SK-N-SH (cell line): ENCODE measurements at regions not wholly inside any gene's neighbourhood (a gene's known extent, or its start where the extent isn't known, plus 50 kb on each side); places are given as distances from the start of the nearest gene placed in this dataset.

Source experiments
- CTCF ChIA-PET: fragments of 300-600, 350-600 bp; formaldehyde crosslinking; extraction: SDS; loops from one replicate; lab custom pipeline; 2021; lab: Yijun Ruan, JAX
- POLR2A ChIA-PET: fragments of 350-600 bp; sonication (Branson Sonifier 250); formaldehyde crosslinking; extraction: SDS; loops from one replicate; lab custom pipeline; 2020; ENCODE audit warnings: antibody characterized with exemption, inconsistent platforms; lab: Yijun Ruan, JAX
- DNase-seq: peaks from one replicate; pipeline ENCODE4 v3.0.0; 2012
- H2AFZ ChIP-seq: fragments of 200-600 bp; sonication (generic); 2 replicates; pipeline ENCODE4 v1.8.1; 2016; ENCODE audit warnings: antibody characterized with exemption, mild to moderate bottlenecking, low read depth
- H3F3A ChIP-seq: fragments of 200-600 bp; sonication (generic); replicated peaks from 2 replicates; pipeline ENCODE3; 2016; ENCODE audit warnings: antibody characterized with exemption, mild to moderate bottlenecking; ENCODE audit not compliant: insufficient read depth
- H3K27ac ChIP-seq, 2 experiments: fragments of 200-500 bp in 1 of 2; fragments of 200-600 bp in 1 of 2; sonication (Bioruptor generic) in 1 of 2; sonication (generic), shearing (Covaris generic) in 1 of 2; 2 replicates each; pipeline versions ENCODE4 v1.5.1 to v1.6.1; 2014 to 2016; ENCODE audit warnings: low read depth in 2 of 2, inconsistent platforms in 1 of 2, low read length in 1 of 2, mild to moderate bottlenecking in 1 of 2, mixed read lengths in 1 of 2
- H3K27me3 ChIP-seq: fragments of 200-600 bp; sonication (generic), shearing (Covaris generic); 2 replicates; pipeline ENCODE4 v1.6.1; 2016; ENCODE audit warnings: mixed run types; ENCODE audit not compliant: insufficient read depth
- H3K36me3 ChIP-seq, 2 experiments: fragments of 200-500 bp in 1 of 2; fragments of 200-600 bp in 1 of 2; sonication (Bioruptor generic) in 1 of 2; sonication (generic) in 1 of 2; replicated peaks in 1 of 2; 2 replicates each; pipeline versions ENCODE3 to v1.5.1; 2014 to 2016; ENCODE audit warnings: low read length in 1 of 2, mild to moderate bottlenecking in 1 of 2; ENCODE audit not compliant: insufficient read depth in 2 of 2, control insufficient read depth in 1 of 2
- H3K4me1 ChIP-seq, 2 experiments: fragments of 200-500 bp in 1 of 2; fragments of 200-600 bp in 1 of 2; sonication (Bioruptor generic) in 1 of 2; sonication (generic), shearing (Covaris generic) in 1 of 2; 2 replicates each; pipeline versions ENCODE4 v1.5.1 to v1.6.1; 2014 to 2016; ENCODE audit warnings: low read depth in 1 of 2, low read length in 1 of 2, mixed run types in 1 of 2; ENCODE audit not compliant: insufficient read depth in 2 of 2, control insufficient read depth in 1 of 2
- H3K4me2 ChIP-seq: fragments of 200-600 bp; sonication (generic), shearing (Covaris generic); 2 replicates; pipeline ENCODE4 v1.6.1; 2017; ENCODE audit warnings: mixed run types
- H3K4me3 ChIP-seq, 2 experiments: fragments of 200-500 bp in 1 of 2; fragments of 200-600 bp in 1 of 2; sonication (Bioruptor generic) in 1 of 2; sonication (generic), shearing (Covaris generic) in 1 of 2; 2 replicates each; pipeline versions ENCODE4 v1.5.1 to v1.8.1; 2014 to 2016; ENCODE audit warnings: low read depth in 2 of 2, inconsistent platforms in 1 of 2, low read length in 1 of 2, mild to moderate bottlenecking in 1 of 2, mixed read lengths in 1 of 2, moderate library complexity in 1 of 2
- H3K79me2 ChIP-seq: fragments of 200-600 bp; sonication (generic); 2 replicates; pipeline ENCODE4 v1.8.1; 2017; ENCODE audit warnings: mild to moderate bottlenecking; ENCODE audit not compliant: insufficient read depth
- H3K9ac ChIP-seq: fragments of 200-600 bp; sonication (generic); 2 replicates; pipeline ENCODE4 v1.6.1; 2017; ENCODE audit warnings: mixed run types
- H3K9me2 ChIP-seq: fragments of 200-600 bp; sonication (generic); 2 replicates; pipeline ENCODE4 v1.6.1; 2017; ENCODE audit warnings: mixed run types
- H3K9me3 ChIP-seq: fragments of 200-600 bp; sonication (generic); 2 replicates; pipeline ENCODE4 v1.6.1; 2017; ENCODE audit warnings: mixed run types, mild to moderate bottlenecking, moderate library complexity
- H4K20me1 ChIP-seq: fragments of 200-600 bp; sonication (generic); 2 replicates; pipeline ENCODE4 v1.6.1; 2017; ENCODE audit warnings: mild to moderate bottlenecking, mixed run types; ENCODE audit not compliant: insufficient read depth
- CHD2 ChIP-seq: fragments of 150-350 bp; IDR thresholded peaks from 2 replicates; pipeline ENCODE4 v1.6.1; 2018; ENCODE audit warnings: low read length; ENCODE audit not compliant: partially characterized antibody
- CTCF ChIP-seq: fragments of 200-600 bp; sonication (generic); IDR thresholded peaks from 2 replicates; pipeline ENCODE4 v1.6.1; 2017; ENCODE audit warnings: antibody characterized with exemption, mild to moderate bottlenecking, moderate library complexity
- ELF1 ChIP-seq: IDR thresholded peaks from 2 replicates; pipeline ENCODE4 v1.4.0; 2012
- EZH2phosphoT487 ChIP-seq: fragments of 200-600 bp; sonication (generic); IDR thresholded peaks from 2 replicates; pipeline ENCODE4 v1.6.1; 2017; ENCODE audit warnings: low read depth, mixed run types, mild to moderate bottlenecking, antibody characterized with exemption, moderate library complexity, borderline replicate concordance
- FOXJ3 ChIP-seq: sonication (generic); formaldehyde crosslinking; IDR thresholded peaks from 2 replicates; pipeline ENCODE4 v1.5.1; 2020; ENCODE audit warnings: mild to moderate bottlenecking, missing genetic modification reagents
- FOXM1 ChIP-seq: IDR thresholded peaks from 2 replicates; pipeline ENCODE4 v1.4.0; 2012; ENCODE audit warnings: low read depth, mild to moderate bottlenecking
- GABPA ChIP-seq: IDR thresholded peaks from 2 replicates; pipeline ENCODE4 v1.4.0; 2012; ENCODE audit warnings: low read depth, mild to moderate bottlenecking
- GATA2 ChIP-seq: sonication (generic); formaldehyde crosslinking; IDR thresholded peaks from 2 replicates; pipeline ENCODE4 v1.5.0; 2020; ENCODE audit warnings: mild to moderate bottlenecking, missing genetic modification reagents
- MAX ChIP-seq: IDR thresholded peaks from 2 replicates; pipeline ENCODE4 v1.4.0; 2012; ENCODE audit warnings: low read depth
- MEF2A ChIP-seq: IDR thresholded peaks from 2 replicates; pipeline ENCODE4 v1.4.0; 2012; ENCODE audit warnings: low read depth, borderline replicate concordance
- NFIC ChIP-seq: IDR thresholded peaks from 2 replicates; pipeline ENCODE4 v1.4.0; 2012; ENCODE audit warnings: borderline replicate concordance
- PBX3 ChIP-seq: IDR thresholded peaks from 2 replicates; pipeline ENCODE4; 2012
- POLR2AphosphoS5 ChIP-seq: IDR thresholded peaks from 2 replicates; pipeline ENCODE4 v1.6.1; 2012; ENCODE audit warnings: low read depth, low read length
- RCOR1 ChIP-seq: fragments of 150-350 bp; IDR thresholded peaks from 2 replicates; pipeline ENCODE4 v1.6.1; 2017; ENCODE audit warnings: antibody characterized with exemption, low read length
- REST ChIP-seq: IDR thresholded peaks from 2 replicates; pipeline ENCODE4 v1.6.1; 2012; ENCODE audit warnings: mild to moderate bottlenecking, low read depth, low read length, moderate library complexity
- RFX5 ChIP-seq: IDR thresholded peaks from 2 replicates; pipeline ENCODE4 v1.6.1; 2012; ENCODE audit warnings: mild to moderate bottlenecking, improper control_type of control experiment, low read length
- RXRA ChIP-seq: IDR thresholded peaks from 2 replicates; pipeline ENCODE4 v1.4.0; 2012; ENCODE audit warnings: low read depth, mild to moderate bottlenecking, borderline replicate concordance
- SIN3A ChIP-seq: IDR thresholded peaks from 2 replicates; pipeline ENCODE4 v1.6.1; 2012; ENCODE audit warnings: low read depth, mild to moderate bottlenecking, low read length, moderate library complexity, borderline replicate concordance
- TCF12 ChIP-seq: IDR thresholded peaks from 2 replicates; pipeline ENCODE4 v1.4.0; 2012
- TEAD4 ChIP-seq: IDR thresholded peaks from 2 replicates; pipeline ENCODE4 v1.4.0; 2012; ENCODE audit warnings: mild to moderate bottlenecking, borderline replicate concordance; ENCODE audit not compliant: insufficient read depth
- USF1 ChIP-seq: IDR thresholded peaks from 2 replicates; pipeline ENCODE4 v1.4.0; 2012; ENCODE audit warnings: low read depth, borderline replicate concordance
- USF2 ChIP-seq: fragments of 150-350 bp; IDR thresholded peaks from 2 replicates; pipeline ENCODE4 v1.6.1; 2017; ENCODE audit warnings: antibody characterized with exemption, low read length, low read depth, borderline replicate concordance

GRCh38 chr2:56089931-56090330, 93.9 kb upstream of the CCDC85A start (continued):
- TF ChIP-seq REST: no peak
- no peak for TF ChIP-seq MEF2A
- no peak for TF ChIP-seq TEAD4
- TF ChIP-seq FOXJ3: no peak
- no peak for TF ChIP-seq PBX3
- TF ChIP-seq ELF1: no peak
- no peak for TF ChIP-seq POLR2AphosphoS5
- TF ChIP-seq NFIC: no peak
- no peak for TF ChIP-seq GABPA
- no peak for TF ChIP-seq TCF12

- H3K9me2 ChIP-seq: 0 out of 2 replicates have a peak, but pooled peaks cover 2% of the 10 kb centered on the region
- no peak overlapping the region for H3K4me3 ChIP-seq
- DNase-seq: no peak
- H3K4me1 ChIP-seq: no peaks in the 10 kb centered on the region
- CTCF ChIA-PET: interaction anchor here (1.4 to 1.6 kb wide), 2 partner anchors 29 to 84 kb away, joined by 3 to 4 read pairs; partner anchors contain the start of gene CCDC85A
- H3K27me3 ChIP-seq: no peaks in the 10 kb centered on the region; the same call in none of the 2 replicates
- POLR2A ChIA-PET: no interaction called here
- H3K36me3 ChIP-seq: no peaks in the 10 kb centered on the region
- H3K27ac ChIP-seq: no peak overlapping the region
- no peak overlapping the region for H3K4me2 ChIP-seq
- no peak overlapping the region for H2AFZ ChIP-seq
- no peak overlapping the region for H3K9ac ChIP-seq
- no peaks in the 10 kb centered on the region for H3K79me2 ChIP-seq
- H3F3A ChIP-seq: no peaks in the 10 kb centered on the region
- no peaks in the 10 kb centered on the region for H4K20me1 ChIP-seq
- no peaks in the 10 kb centered on the region for H3K9me3 ChIP-seq
- TF ChIP-seq RXRA: no peak
- TF ChIP-seq EZH2phosphoT487: no peak
- TF ChIP-seq USF2: no peak
- TF ChIP-seq CHD2: no peak
- no peak for TF ChIP-seq GATA2 (CRISPR knock-in tag)
- TF ChIP-seq MAX: no peak
- no peak for TF ChIP-seq CTCF
- no peak for TF ChIP-seq RFX5
- TF ChIP-seq FOXM1: no peak
- TF ChIP-seq USF1: no peak
- TF ChIP-seq SIN3A: no peak
- no peak for TF ChIP-seq TEAD4
- TF ChIP-seq RCOR1: no peak
These were observed 83.8 kb upstream of the CCDC85A start for GRCh38 chr2:56099963-56100362.
